K562 (cell line): ENCODE measurements at regions not wholly inside any gene's neighbourhood (a gene's known extent, or its start where the extent isn't known, plus 50 kb on each side); places are given as distances from the start of the nearest gene placed in this dataset.

Experiments used
- MAFF ChIP-seq: IDR thresholded peaks from 2 replicates; pipeline ENCODE4 v1.6.1; 2012; ENCODE audit warnings: low read length, improper control_type of control experiment
- NFIC ChIP-seq: fragments of 450-650 bp; IDR thresholded peaks from 2 replicates; pipeline ENCODE4 v1.6.1; 2017; ENCODE audit warnings: mild to moderate bottlenecking, inconsistent platforms
- PHTF2 ChIP-seq: fragments of 250-450 bp; sonication (Bioruptor Pico); IDR thresholded peaks from 2 replicates; pipeline ENCODE4 v1.5.0; 2021; ENCODE audit warnings: mild to moderate bottlenecking
- ZNF146 ChIP-seq: IDR thresholded peaks from one replicate; pipeline ENCODE4 v1.6.1; 2018; ENCODE audit warnings: missing compliant biosample characterization; ENCODE audit not compliant: unreplicated experiment
- ZNF41 ChIP-seq: fragments of 250-450 bp; sonication (Bioruptor Pico); conservative IDR thresholded peaks from 2 replicates; pipeline ENCODE4 v1.4.0; 2020; ENCODE audit warnings: mild to moderate bottlenecking
- TF ChIP-seq, protein P1 (sequence below), 2 experiments: fragments of 450-650 bp in 1 of 2; sonication (generic) in 1 of 2; formaldehyde crosslinking in 1 of 2; IDR thresholded peaks; 2 replicates each; pipeline versions ENCODE4 v1.7.1 to v1.9.0; 2016 to 2022; ENCODE audit warnings: inconsistent platforms in 1 of 2, mild to moderate bottlenecking in 1 of 2, missing genetic modification reagents in 1 of 2

DNA sequence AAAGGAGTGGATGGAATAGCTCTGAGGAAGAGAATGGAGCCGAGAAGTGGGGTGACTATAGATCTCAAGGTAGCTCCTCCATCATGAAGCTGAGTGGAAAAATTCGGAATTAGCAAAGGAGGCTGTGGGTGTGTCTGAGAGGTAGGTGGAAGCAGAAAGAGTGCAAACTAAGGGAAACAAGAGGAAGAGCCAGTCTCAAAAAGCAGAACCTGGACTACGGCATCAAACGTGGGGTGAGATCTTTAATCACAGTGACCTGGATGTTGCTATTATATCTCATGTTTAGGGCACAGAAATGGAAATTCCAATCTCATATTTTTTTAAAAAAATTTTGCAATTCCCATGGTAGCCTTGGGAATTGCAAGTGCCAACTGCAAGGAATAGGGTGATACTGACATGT lies 162.5 kb upstream of the RASGEF1B start (continued):
- TF ChIP-seq, protein P1, sequence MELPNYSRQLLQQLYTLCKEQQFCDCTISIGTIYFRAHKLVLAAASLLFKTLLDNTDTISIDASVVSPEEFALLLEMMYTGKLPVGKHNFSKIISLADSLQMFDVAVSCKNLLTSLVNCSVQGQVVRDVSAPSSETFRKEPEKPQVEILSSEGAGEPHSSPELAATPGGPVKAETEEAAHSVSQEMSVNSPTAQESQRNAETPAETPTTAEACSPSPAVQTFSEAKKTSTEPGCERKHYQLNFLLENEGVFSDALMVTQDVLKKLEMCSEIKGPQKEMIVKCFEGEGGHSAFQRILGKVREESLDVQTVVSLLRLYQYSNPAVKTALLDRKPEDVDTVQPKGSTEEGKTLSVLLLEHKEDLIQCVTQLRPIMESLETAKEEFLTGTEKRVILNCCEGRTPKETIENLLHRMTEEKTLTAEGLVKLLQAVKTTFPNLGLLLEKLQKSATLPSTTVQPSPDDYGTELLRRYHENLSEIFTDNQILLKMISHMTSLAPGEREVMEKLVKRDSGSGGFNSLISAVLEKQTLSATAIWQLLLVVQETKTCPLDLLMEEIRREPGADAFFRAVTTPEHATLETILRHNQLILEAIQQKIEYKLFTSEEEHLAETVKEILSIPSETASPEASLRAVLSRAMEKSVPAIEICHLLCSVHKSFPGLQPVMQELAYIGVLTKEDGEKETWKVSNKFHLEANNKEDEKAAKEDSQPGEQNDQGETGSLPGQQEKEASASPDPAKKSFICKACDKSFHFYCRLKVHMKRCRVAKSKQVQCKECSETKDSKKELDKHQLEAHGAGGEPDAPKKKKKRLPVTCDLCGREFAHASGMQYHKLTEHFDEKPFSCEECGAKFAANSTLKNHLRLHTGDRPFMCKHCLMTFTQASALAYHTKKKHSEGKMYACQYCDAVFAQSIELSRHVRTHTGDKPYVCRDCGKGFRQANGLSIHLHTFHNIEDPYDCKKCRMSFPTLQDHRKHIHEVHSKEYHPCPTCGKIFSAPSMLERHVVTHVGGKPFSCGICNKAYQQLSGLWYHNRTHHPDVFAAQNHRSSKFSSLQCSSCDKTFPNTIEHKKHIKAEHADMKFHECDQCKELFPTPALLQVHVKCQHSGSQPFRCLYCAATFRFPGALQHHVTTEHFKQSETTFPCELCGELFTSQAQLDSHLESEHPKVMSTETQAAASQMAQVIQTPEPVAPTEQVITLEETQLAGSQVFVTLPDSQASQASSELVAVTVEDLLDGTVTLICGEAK (IDR thresholded peaks at IDR 0.05): no peak
- TF ChIP-seq, protein P1 (CRISPR knock-in tag; IDR thresholded peaks at IDR 0.05): no peak
- TF ChIP-seq PHTF2 (CRISPR knock-in tag): no peak
- no peak for TF ChIP-seq MAFF
- TF ChIP-seq ZNF146 (CRISPR knock-in tag): no peak
- no peak for TF ChIP-seq ZNF41 (CRISPR knock-in tag)
- TF ChIP-seq NFIC: no peak
